ENCODE measurements at regions not wholly inside any gene's neighbourhood (a gene's known extent, or its start where the extent isn't known, plus 50 kb on each side); places are given as distances from the start of the nearest gene placed in this dataset.

DNA sequence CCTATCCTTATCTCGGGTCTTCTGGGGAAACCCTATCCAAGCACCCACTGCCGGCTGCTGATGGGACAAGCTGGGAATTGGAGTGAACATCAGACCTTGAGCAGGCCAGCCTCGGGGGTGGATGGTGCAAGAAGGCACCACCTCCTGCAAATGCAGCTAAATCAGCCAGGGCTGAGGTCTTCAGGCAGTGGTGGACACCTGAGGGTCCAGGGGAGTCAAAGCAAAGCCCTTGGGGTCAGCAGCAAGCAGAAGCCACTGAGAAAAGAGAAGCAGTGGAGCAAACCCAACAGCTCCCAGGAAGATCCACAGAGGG is 55.4 kb upstream of the ENPP7 start:
- TF ChIP-seq, protein P1, sequence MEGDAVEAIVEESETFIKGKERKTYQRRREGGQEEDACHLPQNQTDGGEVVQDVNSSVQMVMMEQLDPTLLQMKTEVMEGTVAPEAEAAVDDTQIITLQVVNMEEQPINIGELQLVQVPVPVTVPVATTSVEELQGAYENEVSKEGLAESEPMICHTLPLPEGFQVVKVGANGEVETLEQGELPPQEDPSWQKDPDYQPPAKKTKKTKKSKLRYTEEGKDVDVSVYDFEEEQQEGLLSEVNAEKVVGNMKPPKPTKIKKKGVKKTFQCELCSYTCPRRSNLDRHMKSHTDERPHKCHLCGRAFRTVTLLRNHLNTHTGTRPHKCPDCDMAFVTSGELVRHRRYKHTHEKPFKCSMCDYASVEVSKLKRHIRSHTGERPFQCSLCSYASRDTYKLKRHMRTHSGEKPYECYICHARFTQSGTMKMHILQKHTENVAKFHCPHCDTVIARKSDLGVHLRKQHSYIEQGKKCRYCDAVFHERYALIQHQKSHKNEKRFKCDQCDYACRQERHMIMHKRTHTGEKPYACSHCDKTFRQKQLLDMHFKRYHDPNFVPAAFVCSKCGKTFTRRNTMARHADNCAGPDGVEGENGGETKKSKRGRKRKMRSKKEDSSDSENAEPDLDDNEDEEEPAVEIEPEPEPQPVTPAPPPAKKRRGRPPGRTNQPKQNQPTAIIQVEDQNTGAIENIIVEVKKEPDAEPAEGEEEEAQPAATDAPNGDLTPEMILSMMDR (IDR thresholded peaks at IDR 0.05; ENCODE audit: control extremely low read depth, extremely low read depth, low read depth, missing control alignments) = no peak
- no peak for DNase-seq (ENCODE audit: extremely low spot score)
- POLR2A ChIA-PET = no interaction called here
- CTCF ChIA-PET = no interaction called here

DNA sequence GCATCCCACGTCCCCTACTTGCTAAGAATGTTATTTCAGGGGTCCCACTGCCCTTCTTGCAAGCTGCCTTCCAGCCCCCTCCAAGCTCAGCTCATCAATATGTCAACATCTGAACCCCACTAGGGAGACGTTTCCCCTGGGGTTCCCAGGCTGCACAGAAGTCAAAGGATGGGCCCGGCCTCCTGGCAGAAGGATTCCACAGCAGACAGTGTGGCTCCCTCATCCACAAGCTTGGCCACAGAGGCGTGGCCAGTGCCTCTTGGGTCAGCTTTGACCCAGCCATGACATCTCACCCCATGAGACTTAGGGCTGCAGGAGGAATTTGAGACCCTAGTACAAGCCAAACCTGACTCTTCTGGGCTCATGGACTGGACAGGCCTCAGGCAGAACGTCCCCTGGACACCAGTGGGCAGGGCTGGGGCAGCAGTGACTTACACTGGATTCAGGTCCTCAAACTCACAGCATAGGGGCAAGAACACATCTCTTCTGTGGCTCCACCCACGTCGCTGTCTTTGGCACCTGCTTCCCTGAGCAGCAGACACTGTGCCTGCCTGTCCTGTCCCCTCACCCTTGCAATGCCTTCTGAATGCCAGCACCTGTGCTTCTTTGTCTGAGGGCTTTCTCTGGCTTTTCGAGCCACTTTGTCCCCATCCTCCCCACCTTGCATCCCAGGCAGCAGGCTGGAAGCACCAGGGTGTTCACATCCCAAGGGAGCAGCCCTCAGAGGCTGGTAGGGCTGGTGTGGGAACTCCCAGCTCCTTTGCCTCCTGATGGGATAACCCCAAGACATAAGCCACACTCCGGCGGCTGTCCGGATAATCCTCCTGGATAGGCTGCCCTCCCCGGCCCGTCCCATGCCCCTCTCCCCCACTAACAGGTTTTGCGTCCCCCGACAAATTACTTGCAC is 56.0 kb upstream of the ENPP7 start:
- ChIA-PET POLR2A (no interaction called here), CTCF (no interaction called here)
- no peak for DNase-seq (ENCODE audit: extremely low spot score)
- TF ChIP-seq, protein P1 (IDR thresholded peaks at IDR 0.05; ENCODE audit: control extremely low read depth, extremely low read depth, low read depth, missing control alignments) = no peak

DNA sequence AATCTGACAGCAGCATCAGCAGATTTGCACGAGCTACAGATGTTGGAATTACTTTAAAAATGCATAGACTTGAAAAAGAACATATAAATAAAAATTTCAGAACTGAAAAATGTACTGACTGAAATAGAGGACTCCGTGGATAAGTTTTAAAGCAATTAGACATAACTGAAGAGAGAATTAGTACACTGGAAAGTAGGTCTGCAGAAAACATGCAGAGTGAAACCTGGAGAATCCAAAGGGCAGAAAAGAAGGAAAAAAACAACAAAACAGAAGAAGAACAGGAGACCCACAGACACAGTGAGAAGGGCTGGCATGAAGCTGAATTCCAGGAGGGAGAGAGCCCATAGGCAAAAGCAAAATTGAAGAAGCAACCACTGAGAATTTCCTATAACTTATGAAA is 57.2 kb upstream of the ENPP7 start:
- DNase-seq (ENCODE audit: extremely low spot score) = no peak
- CTCF ChIA-PET = no interaction called here
- TF ChIP-seq, protein P1 (IDR thresholded peaks at IDR 0.05; ENCODE audit: control extremely low read depth, extremely low read depth, low read depth, missing control alignments) = no peak
- POLR2A ChIA-PET = no interaction called here

DNA sequence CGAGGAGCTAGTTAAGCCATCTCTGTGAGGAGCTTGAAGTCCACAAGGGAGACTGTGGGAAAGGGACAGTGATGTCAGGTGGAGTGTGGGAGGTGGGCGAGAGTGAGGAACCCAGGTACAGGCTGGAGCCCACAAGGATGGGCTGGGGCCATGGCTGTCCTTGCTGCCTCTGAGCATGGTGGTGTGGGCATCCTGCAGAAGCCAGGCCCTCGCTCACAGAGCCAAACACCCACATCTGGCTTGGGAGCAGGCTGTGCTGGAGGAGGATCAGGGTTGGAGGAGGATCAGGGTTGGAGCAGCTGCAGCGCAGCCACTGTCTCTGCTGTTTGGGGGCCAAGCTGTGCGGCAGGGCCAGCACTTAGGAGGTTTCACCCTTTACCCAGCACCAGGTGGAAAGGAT is 58.2 kb upstream of the ENPP7 start:
- ChIA-PET POLR2A (no interaction called here), CTCF (no interaction called here)
- DNase-seq (ENCODE audit: extremely low spot score) = no peak
- TF ChIP-seq, protein P1 (IDR thresholded peaks at IDR 0.05; ENCODE audit: control extremely low read depth, extremely low read depth, low read depth, missing control alignments) = no peak

DNA sequence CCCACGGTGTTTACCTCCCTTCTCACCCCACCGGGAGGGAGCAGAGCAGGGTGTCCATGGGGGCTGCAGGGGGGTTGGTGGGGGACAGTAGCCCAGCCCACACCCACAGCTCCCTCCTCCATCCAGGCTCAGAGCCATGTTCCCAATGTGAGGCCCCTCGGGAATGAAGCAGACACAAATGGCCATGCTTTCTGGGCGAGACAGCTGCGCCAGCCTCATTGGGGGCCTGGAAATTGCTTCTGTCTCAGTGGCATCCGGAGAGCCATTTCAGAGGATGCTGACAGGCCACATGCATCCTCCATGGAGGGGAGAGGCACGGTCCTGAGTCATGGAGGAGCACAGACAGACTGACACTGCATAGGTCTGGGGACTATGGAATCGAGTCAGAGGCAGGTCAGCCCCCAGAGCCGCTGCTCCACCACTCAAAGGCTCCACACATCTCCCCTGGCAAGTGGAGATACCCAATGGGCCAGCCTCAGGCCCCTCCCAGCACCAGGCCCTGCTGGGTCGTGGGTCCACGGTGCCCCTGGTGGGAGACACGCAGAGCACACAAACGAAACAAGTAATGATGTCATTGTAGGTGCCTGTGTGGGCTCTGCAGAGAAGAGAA is 59.6 kb upstream of the ENPP7 start:
- CTCF ChIA-PET = interaction anchor here (1.0 to 2.5 kb wide), 2 partner anchors 19 to 38 kb away, joined by 3 to 6 read pairs; no protein-coding TSS in a partner anchor
- TF ChIP-seq, protein P1 (IDR thresholded peaks at IDR 0.05; ENCODE audit: control extremely low read depth, extremely low read depth, low read depth, missing control alignments) = no peak
- POLR2A ChIA-PET = no interaction called here
- DNase-seq (ENCODE audit: extremely low spot score) = no peak

DNA sequence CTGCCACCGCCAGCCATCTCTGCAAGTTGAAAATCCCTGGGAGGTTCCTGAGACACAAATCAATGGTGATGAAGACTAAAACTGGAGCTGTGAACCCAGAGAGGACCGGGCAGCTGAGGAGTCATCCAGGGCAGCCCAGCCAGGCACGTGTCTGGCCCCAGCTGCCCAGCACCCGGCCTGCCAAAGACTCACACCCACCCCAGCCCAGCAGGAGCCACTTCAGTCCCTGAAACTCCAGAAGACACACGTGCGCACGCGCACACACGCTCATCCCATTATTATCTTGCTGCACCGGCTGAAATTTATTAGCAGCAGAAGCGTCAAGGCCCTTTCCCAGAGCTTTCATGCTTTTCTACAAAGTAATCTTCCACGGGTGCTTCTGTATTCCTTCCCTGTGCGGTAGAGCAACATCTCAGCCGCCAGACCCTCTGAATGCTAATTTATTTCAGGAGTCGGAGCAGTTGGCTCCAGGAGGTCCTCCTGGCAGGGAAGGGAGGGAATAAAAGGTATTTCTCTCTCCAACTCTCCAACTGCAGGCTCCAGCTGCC is 59.8 kb upstream of the RBFOX3 start:
- ChIA-PET CTCF (interaction anchor here (1.0 to 2.5 kb wide), 2 partner anchors 20 to 38 kb away, joined by 3 to 6 read pairs; no protein-coding TSS in a partner anchor), POLR2A (no interaction called here)
- DNase-seq (ENCODE audit: extremely low spot score) = no peak
- TF ChIP-seq, protein P1 (IDR thresholded peaks at IDR 0.05; ENCODE audit: control extremely low read depth, extremely low read depth, low read depth, missing control alignments) = no peak
